AG20443 (cell line): ENCODE measurements at regions not wholly inside any gene's neighbourhood (a gene's known extent, or its start where the extent isn't known, plus 50 kb on each side); places are given as distances from the start of the nearest gene placed in this dataset.
"Not testable (repeated sequence)": the region's sequence is repeated elsewhere in the genome, so short reads cannot be mapped to it uniquely, and the experiment has no call there.

ENCODE experiments used
- DNase-seq: peaks from one replicate; pipeline ENCODE4 v3.0.0; 2012; ENCODE audit warnings: low spot score, mixed read lengths

DNA sequence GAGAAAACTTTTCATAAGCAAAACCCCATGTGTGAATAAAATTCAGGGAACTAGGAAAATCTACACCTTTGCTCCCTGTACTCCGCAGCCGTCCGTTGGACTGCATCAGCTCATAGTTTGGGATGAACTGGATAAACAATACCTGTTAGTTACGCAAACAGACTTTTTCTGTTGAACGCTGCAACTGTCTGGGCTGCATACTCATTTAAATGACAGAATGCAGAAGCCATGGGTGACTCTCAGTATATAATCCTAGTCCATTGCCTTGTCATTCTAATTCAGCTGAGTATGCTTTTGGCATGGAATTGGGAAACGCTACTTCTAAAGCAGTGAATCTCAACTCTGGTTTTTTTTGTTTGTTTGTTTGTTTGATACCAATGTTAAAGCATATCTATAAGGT is 151.6 kb downstream of the SLITRK1 start:
- no peak for DNase-seq

DNA sequence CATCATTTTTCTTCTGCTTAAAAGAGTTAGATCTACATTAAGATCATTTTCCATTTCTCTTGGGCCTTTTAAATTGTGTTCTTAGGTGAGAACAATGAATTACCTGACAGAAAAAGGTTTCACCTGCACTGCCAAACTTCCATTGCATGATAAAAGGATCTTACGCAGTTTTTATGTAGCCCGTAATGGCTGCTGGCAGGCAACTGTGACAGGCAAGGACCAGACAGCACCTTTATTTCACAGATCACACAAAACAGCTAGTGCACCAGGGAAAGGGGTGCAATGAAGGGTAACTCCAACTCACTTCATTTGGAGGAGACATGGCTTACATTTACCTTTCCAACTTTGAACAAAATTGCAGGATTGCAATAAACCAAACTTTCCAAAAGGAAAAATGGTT is 159.8 kb downstream of the SLITRK1 start:
- DNase-seq = no peak

DNA sequence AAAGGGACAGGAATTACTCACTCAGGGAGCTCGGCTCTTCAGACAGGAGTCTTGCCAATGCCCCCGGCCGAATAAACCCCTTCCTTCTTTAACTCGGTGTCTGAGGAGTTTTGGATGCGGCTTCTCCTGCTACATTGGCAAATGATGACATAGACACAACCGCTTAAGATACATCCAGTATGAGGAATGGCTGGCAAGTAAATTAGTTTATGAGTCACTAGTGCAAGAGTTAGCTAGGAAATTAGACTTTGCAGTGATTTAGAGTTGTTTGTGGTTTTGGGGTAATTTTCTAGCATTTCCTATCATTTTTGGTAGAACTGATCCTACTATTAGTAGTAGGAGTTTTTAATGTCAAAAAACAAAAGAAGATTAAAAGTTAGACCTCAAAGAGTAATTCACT is 166.2 kb downstream of the SLITRK1 start:
- no peak for DNase-seq

DNA sequence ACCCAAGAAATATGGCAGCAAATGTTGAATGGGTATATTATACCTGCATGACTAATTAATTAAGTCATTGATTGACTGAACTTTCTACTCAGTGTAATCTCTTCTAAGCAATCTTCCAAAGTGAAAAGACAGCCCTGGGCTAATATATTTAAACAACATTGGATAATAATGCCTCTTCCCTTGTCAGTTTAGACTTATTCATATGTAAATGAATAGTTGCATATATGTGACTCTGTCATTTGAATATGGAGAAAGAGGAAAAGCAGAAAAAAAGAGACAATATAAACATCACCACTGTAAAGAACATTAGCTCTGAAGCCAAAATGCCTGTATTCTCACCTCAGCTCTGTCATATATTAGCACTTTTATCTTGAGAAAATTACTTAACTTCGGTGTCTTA is 168.0 kb downstream of the SLITRK1 start:
- DNase-seq = no peak

DNA sequence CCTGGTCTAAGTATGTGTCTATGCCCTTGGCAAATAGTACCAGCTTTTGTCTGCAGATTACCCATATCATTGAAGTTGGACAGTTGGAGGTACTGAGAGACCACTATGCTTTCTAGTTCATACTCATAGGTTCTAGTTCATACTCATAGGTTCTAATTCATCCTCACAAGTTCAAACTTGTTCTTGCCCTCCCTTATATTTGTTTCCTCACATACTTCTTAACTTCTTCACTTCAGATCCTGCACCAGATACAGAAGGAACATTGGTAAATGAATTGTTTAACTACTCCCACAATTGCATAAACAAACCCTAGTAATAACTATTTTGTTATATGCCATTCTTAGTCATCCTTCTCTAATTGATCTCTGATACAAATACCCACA is 172.2 kb downstream of the SLITRK1 start:
- DNase-seq = no peak

DNA sequence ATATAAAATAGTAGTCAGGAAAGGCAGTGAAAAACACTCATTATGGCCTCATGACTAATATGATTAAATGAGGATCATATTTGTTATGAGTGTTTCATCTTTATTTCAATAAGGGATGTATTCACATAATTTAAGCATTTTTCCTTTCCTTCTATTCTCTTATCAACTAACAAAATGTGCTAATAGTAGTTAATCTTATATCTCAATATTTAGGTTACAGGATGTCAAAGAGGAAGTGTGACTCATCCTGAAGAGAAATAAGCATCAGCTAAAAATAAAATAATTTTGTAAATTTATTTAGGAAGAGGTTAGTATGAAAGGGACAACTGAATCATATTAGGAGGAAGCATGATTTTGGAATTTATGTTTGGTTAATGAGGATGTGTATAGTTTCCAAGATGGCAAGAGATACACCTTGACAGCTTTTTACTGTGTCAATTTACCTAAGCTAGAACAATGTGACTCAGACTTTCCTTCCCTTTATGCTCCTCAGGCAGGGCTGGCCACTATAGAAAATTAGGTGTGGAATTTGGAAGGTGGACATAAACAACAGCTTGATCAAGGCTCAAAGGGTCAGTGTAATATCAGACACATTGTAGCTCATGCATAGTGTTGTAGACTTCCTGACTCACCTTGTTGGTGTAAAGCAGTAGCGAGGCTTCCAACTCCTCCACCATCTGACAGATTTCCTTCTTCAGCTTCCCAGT is 172.7 kb downstream of the SLITRK1 start:
- no peak for DNase-seq

DNA sequence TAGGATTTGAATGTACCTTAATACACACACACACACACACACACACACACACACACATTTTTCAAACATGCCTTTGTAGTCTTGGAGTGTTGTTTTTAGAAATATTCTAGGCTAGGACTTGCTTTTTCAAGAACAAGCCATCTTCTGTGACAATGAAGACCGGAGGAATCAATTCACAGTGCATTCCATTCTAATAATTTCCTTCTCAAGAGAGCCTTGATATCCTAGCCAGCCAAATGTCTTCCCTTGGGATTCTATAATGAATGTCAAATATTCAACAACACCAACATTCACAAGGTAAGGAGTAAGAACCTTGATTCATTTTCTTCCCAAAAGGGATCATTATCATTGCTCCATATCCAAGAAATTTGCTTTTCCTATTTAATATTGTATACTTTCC is 180.3 kb downstream of the SLITRK1 start:
- DNase-seq = no peak

DNA sequence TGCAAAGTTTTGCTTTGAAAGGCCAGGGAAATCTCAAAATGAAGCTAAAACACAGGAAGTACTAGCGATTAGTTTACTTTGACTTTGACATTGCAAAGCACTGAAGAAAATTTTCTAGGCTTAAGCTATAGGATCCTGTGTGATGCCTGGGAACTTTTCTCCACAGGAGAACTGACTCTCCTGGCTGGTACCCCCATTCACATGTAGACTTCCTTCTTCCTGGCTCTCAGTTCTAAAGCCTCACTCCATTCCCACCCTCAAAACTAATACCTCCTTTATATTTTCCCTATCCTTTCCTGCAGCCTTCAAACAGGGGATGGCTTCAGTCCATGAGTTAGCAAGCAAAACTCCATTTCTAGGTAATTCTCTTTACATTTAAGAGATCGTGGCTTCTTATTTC is 189.5 kb downstream of the SLITRK1 start:
- DNase-seq = no peak

DNA sequence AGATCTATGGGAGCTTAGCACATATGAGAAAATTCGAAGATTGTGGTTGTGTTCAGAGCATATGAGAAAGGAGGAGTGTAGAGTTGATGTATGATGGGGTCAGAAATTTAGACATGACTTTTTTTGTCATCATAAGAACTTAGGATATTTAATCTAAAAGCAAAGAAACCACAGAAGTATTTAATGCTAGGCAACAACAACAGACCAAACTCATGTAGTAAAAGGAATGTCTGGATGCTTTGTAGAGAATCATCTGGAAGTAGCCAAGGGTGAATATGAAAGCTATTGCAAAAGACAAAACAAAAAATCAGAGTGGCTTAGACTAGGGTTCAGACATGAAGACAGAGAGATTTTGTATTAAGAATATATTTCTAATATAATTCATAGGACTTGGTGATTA is 190.3 kb downstream of the SLITRK1 start:
- no peak for DNase-seq

DNA sequence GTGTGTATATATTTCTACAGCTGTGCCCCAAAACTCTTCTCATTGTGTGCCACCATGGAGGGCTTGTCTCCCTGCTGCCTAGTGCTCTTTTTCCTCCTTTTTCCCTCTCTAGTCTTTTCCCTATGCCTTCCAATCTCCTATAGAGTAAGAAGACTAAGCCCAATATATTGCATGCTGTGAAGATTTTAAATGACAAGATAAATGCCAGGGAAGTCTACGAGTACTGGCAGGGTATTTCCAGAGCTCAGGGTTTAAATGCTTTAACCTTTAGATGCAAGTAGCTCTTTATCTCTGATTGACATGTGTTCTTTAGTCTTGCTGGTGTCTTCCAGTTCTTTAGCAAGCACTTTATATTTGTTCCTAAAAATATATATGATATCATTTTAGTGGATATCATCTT is 200.7 kb downstream of the SLITRK1 start:
- no peak for DNase-seq

DNA sequence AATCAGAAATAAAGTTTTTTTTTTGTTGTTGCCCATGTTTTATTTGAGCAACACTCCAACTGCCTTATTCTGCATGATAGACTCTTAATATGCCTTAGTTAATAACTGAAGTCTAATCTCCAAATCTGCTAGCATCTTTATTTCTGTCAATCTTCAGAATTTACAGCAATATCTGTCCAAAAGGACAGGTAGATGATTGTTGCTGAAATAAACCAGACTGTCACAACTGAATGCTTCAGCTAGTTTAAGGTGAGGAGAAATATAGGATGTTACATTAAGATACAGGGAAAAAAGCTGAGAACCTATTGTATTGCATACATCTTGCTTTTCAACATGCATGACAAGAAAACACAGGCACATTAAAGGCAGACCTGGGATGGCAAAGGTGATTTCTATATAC is 204.3 kb downstream of the SLITRK1 start:
- DNase-seq = no peak

DNA sequence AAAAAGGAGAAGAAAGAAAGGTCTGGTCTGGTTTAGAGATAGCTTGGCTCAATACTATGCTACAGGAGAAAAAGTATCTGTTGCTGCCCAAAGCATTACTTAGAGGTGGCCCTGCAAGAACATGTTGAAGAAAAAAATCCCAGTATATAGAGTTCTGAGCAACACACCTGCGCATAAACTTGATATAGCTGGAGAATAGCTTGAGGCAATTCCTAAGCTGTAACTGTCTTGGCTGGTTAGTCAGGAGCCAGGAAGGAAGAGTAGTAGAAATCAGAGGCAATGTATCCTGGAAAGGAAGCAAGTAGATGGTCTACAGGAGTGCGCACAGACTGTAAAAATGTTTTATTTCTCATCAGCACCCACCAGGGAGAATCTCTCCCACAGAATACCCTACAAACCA is 209.7 kb downstream of the SLITRK1 start:
- DNase-seq = no peak

DNA sequence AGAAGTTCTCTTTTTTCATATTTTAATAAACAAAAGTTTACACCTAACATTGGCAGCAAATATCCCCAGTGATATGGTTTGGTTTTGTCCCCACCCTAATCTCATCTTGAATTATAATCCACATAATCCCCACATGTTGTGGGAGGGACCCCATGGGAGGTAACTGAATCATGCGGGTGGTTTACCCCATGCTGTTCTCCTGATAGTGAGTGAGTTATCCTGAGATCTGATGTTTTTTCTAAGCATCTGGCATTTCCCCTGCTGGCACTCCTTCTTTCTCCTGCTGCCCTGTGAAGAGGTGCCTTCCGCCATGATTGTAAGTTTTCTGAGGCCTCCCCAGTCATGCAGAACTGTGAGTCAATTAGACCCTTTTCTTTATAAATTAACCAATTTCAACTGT is 214.7 kb downstream of the SLITRK1 start:
- DNase-seq = no peak

DNA sequence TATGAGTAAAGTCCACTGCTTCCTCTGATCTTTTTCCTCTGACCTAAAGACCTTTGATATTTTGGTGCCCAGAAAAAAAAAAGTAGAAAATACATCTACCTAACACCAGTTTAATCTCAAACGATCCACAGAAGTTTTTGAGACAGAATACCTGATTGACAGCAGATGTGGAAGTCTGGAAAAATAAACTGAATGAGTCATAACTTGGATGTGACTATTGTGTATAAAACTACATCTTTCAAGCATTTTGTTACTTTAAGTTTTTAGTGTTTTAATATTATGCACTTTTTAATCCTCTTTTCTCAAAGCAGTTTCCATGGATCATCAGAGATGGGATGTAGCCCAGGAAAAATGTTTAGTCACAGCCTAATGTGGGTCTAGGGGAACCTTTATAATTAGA is 216.1 kb downstream of the SLITRK1 start:
- DNase-seq = no peak

DNA sequence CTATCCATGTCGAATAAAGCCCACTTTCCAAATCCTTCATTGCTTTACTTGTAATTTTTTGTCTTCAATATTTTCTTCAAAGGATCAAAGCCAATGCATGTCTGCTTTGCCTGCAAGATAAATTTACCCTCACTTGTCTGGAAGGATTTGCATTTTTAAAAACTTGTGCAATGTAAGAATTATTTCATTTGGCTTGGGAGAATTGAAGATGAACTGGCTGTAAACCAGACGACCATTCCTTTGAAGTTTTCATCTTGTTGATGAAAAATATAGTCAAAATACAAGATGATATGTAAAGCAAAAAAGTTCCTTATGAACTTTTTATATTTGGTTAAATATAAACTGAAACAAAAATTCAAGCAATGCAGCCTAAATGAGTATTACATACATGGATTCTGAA is 225.0 kb downstream of the SLITRK1 start:
- DNase-seq = no peak

DNA sequence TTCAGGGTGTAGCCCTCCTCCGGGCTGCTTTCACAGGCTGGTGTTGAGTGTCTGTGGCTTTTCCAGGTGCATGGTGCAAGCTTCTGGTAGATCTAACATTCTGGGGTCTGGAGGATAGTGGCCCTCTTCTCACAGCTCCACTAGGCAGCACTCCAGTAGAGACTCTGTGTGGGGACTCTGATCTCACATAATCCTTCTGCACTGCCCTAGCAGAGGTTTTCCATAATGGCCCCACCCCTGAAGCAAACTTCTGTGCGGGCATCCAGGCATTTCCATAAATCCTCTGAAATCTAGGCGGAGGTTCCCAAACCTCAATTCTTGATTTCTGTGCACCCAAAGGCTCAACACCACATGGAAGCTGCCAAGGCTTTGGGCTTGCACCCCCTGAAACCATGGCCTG is 239.7 kb downstream of the SLITRK1 start:
- DNase-seq = not testable (repeated sequence)

DNA sequence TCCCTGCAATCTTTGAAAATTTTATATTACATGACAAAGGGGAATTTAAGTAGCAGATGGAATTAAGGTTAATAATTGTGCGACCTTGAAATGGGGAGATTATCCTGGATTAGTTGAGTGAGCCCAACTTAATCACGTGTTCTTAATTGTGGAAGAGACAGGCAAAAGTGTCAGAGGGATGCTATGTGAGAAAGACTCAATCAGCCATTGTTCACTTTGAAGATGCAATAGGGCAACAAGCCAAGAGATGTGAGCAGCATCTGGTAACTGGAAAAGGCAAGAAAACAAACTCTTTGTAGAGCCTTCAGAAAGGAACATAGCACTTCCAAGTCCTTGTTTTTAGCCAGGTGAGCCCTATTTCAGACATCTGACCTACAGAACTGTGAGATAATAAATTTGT is 247.7 kb downstream of the SLITRK1 start:
- no peak for DNase-seq

DNA sequence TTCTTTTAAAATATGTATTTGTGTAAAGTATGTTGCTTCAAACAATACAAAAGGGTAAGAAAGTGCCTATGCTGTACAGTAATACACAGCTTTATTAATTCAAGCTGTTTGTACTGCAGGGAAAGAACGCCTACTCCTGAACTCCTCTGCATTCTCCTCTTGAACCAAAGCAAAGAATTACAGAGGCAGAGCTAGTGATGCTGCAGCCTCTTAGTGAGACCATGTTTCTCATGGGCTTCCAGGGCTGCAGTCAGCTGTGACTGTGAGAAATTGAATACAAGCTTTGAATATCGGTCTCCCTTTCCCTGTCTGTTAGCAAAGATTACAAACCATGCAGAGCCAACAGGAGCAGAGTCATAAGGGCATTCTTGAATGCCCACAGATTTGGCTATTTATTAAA is 248.5 kb downstream of the SLITRK1 start:
- no peak for DNase-seq

DNA sequence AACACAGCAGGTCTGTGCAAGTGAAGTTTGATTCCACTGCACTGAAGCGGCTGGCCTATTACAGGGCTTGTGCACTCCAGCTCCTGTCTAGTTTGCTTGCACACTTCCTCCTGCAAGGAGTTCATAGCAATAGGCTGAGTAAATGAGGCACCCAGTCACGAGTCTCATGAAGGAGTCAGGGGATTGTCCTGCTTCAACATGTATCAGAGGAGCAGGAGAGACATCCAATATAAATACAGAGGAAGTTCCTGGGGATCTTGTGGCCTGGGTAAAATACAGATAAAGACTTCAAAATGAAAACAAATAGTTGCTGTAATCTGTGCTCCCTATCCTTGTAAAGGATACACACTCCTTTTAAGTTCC is 259.9 kb downstream of the SLITRK1 start:
- DNase-seq = no peak

DNA sequence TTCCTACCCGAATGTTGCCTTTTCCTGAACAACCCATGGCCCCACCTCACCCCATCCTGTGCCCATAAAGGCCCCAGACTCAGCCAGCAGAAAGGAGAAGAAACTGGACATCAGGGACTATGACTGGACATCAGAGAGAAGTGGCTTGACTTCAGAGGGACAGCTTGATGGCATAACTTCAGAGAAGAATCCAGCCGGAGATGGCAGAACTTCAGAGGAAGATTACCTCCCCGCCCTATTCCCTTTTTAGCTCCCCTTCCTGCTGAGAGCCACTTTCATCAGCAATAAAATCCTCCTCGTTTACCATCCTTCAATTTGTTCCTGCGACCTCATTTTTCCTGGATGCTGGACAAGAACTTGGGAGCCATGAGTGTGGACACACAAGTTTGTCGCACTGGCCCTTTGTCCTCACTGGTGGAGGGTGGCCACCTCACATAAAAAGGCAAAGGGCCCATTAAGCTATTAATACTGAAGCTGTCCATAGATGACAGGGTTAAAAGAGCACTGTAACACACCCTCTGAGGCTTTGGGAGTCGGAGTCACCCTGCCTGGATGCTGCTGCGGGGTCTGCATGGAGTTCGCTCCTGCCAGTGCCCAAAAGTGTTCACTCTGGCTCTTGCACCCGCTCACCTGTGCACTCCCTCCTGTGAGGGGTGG is 260.4 kb downstream of the SLITRK1 start:
- DNase-seq = no peak

DNA sequence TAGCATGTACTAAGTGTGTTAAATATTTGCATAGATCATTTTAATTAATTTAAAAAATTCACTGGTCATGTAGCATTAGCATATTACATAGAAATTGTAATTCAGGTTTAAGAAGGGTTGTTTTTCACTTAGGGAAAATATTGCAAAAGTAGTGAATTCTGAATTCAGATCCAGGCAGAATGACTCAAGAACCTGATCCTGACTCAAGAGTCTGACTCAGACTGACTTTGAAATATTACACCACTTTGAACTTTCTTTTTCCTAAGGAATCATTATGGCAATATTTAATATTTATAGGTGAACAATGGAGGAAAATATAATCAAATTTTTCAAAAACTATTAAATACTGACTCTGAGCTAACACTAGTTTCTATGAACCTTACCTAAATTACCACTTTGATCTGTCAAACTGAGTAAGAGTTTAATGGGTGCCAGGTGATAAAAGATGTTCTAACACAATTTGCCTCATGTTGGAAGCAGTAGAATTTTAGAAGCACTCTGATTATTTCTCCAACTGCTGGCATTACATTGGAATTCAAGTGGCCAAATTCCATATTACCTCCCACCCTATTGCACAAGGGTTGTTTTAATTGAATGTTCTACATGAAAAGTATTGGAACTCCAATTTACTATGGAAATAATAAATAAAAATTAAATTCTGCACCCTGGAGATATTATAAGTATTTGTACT is 261.6 kb downstream of the SLITRK1 start:
- DNase-seq = no peak

DNA sequence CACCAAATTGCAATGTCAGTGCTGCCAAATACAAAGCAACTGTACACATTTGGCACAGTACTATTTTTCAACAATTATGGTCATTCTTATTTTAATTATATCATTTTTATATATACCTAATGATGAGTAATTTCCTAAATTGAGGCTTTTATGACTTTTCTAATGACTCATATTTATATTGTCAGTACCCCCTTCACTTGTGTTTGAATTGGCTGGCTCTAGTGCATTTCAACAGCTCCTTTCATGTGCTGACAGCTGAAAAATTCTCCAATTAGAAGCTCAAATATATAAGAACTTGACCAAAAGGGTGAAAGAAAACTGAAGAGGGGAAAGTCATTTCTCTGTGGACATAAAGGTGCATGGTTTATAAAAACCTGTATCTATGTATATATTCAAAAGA is 263.3 kb downstream of the SLITRK1 start:
- DNase-seq = no peak

DNA sequence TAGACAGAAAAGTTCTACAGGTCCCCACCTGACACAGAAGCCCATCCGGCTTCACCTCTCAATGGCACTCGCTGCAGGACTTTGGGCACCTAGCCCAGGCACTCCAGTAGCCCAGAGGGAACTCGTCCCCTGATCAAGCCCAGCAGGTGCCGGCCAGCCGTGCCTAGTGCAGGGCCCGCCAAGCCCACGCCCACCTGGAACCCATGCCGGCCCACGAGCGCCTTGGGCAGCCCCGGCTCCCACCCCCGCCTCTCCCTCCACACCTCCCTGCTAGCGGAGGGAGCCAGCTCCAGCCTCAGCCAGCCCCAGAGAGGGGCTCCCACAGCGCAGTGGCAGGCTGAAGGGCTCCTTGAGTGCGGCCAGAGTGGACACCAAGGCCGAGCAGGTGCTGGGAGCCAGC is 268.8 kb downstream of the SLITRK1 start:
- no peak for DNase-seq

DNA sequence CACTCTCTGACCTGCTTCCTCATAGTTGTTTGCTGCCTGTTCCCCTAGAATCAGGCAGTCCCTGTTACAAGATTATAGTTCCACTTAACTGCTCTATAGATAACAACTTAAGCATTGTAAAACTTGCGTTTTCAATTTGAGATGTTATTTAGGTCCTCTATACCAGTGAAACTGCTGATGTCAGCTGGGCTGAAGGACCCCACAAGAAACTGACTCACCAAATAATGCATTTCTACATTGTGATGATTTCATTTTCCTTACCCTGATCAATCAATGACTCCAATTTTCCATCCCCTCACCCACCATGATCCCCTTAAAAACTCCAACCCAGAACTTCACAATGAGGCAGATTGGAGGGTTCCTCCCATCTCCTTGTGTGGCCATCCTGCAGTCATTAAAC is 280.7 kb downstream of the SLITRK1 start:
- no peak for DNase-seq
